Osteocyte (in vitro differentiated cells): ENCODE measurements at regions not wholly inside any gene's neighbourhood (a gene's known extent, or its start where the extent isn't known, plus 50 kb on each side); places are given as distances from the start of the nearest gene placed in this dataset.

Experiments used
- DNase-seq: peaks from one replicate; pipeline ENCODE4 v3.0.0; 2021; ENCODE audit warnings: mixed read lengths; ENCODE audit not compliant: unreplicated experiment; ENCODE audit errors: extremely low spot score
- H3K27ac Mint-ChIP-seq: one replicate; pipeline ENCODE4 v1.8.0; 2021; ENCODE audit warnings: mild to moderate bottlenecking, mixed read lengths; ENCODE audit not compliant: unreplicated experiment
- H3K27me3 Mint-ChIP-seq: one replicate; pipeline ENCODE4 v1.8.0; 2021; ENCODE audit warnings: mixed read lengths; ENCODE audit not compliant: unreplicated experiment
- H3K36me3 Mint-ChIP-seq: one replicate; pipeline ENCODE4 v1.8.0; 2021; ENCODE audit warnings: mixed read lengths; ENCODE audit not compliant: unreplicated experiment
- H3K4me1 Mint-ChIP-seq: one replicate; pipeline ENCODE4 v1.8.0; 2021; ENCODE audit warnings: mixed read lengths; ENCODE audit not compliant: unreplicated experiment
- H3K4me3 Mint-ChIP-seq: one replicate; pipeline ENCODE4 v1.8.0; 2021; ENCODE audit warnings: mild to moderate bottlenecking, moderate library complexity, mixed read lengths; ENCODE audit not compliant: unreplicated experiment
- H3K9me3 Mint-ChIP-seq: one replicate; pipeline ENCODE4 v1.8.0; 2021; ENCODE audit warnings: mixed read lengths; ENCODE audit not compliant: unreplicated experiment
- CTCF ChIP-seq: fragments of 200-600 bp; sonication (generic); IDR thresholded peaks from 2 replicates; pipeline ENCODE4 v1.5.0; 2021; ENCODE audit warnings: antibody characterized with exemption, mild to moderate bottlenecking, moderate library complexity

GRCh38 chr13:73741111-73741510 is 393.1 kb downstream of the KLF12 start:
- Mint-ChIP-seq H3K4me1 (peaks cover 6% of the 10 kb centered on the region), H3K27me3 (no peaks in the 10 kb centered on the region), H3K36me3 (peaks cover 9% of the 10 kb centered on the region), H3K4me3 (no peak overlapping the region), H3K9me3 (no peaks in the 10 kb centered on the region), H3K27ac (no peak overlapping the region)
- TF ChIP-seq CTCF, result no peak
- no peak for DNase-seq

GRCh38 chr13:73740666-73741065 is 393.5 kb downstream of the KLF12 start:
- Mint-ChIP-seq H3K36me3 (peaks cover 9% of the 10 kb centered on the region), H3K27ac (no peak overlapping the region), H3K4me1 (peaks cover 6% of the 10 kb centered on the region), H3K27me3 (no peaks in the 10 kb centered on the region), H3K4me3 (no peak overlapping the region), H3K9me3 (no peaks in the 10 kb centered on the region)
- no peak for DNase-seq
- no peak for TF ChIP-seq CTCF

GRCh38 chr13:73739394-73739793 is 394.8 kb downstream of the KLF12 start:
- no peak for DNase-seq

GRCh38 chr13:73738626-73739025 is 395.6 kb downstream of the KLF12 start:
- no peak for DNase-seq
- peaks cover 6% of the 10 kb centered on the region for H3K4me1 Mint-ChIP-seq
- no peak for TF ChIP-seq CTCF
- peaks cover 4% of the 10 kb centered on the region for H3K36me3 Mint-ChIP-seq
- no peak overlapping the region for H3K27ac Mint-ChIP-seq
- no peaks in the 10 kb centered on the region for H3K27me3 Mint-ChIP-seq
- no peak overlapping the region for H3K4me3 Mint-ChIP-seq
- no peaks in the 10 kb centered on the region for H3K9me3 Mint-ChIP-seq

More at GRCh38 chr13:73739394-73739793, 394.8 kb downstream of the KLF12 start:
- Mint-ChIP-seq H3K27ac (no peak overlapping the region), H3K27me3 (no peaks in the 10 kb centered on the region), H3K4me3 (no peak overlapping the region), H3K4me1 (peaks cover 6% of the 10 kb centered on the region), H3K9me3 (no peaks in the 10 kb centered on the region), H3K36me3 (peaks cover 8% of the 10 kb centered on the region)
- no peak for TF ChIP-seq CTCF

- Mint-ChIP-seq H3K9me3 (no peaks in the 10 kb centered on the region), H3K4me1 (peaks cover 6% of the 10 kb centered on the region), H3K4me3 (no peak overlapping the region), H3K27ac (no peak overlapping the region), H3K27me3 (no peaks in the 10 kb centered on the region), H3K36me3 (peaks cover 4% of the 10 kb centered on the region)
- no peak for DNase-seq
- no peak for TF ChIP-seq CTCF
Measured at GRCh38 chr13:73737214-73737613, 397.0 kb downstream of the KLF12 start.
